ENCODE measurements at regions not wholly inside any gene's neighbourhood (a gene's known extent, or its start where the extent isn't known, plus 50 kb on each side); places are given as distances from the start of the nearest gene placed in this dataset.
"Not testable (repeated sequence)": the region's sequence is repeated elsewhere in the genome, so short reads cannot be mapped to it uniquely, and the experiment has no call there.

- DNase-seq, result no peak
Observed at GRCh38 chr6:115053169-115053860, 710.5 kb upstream of the HS3ST5 start.

- no peak for DNase-seq
Observed at GRCh38 chr6:115016593-115016992, 673.8 kb upstream of the HS3ST5 start.

GRCh38 chr6:115004982-115005381 lies 662.2 kb upstream of the HS3ST5 start:
- no peak for DNase-seq

GRCh38 chr6:115004204-115004603 lies 661.4 kb upstream of the HS3ST5 start:
- no peak for DNase-seq

- DNase-seq, result no peak
Observed at GRCh38 chr6:115001731-115002350, 659.0 kb upstream of the HS3ST5 start.

- no peak for DNase-seq
Observed at GRCh38 chr6:115000736-115001135, 657.9 kb upstream of the HS3ST5 start.

- DNase-seq, result no peak
Observed at GRCh38 chr6:114998492-114998891, 655.7 kb upstream of the HS3ST5 start.

- DNase-seq, result no peak
Observed at GRCh38 chr6:114997813-114998292, 655.0 kb upstream of the HS3ST5 start.

GRCh38 chr6:114995526-114995925 lies 652.7 kb upstream of the HS3ST5 start:
- DNase-seq, result no peak

- DNase-seq, result no peak
Observed at GRCh38 chr6:114989279-114989964, 646.6 kb upstream of the HS3ST5 start.

- no peak for DNase-seq
Observed at GRCh38 chr6:114987281-114987680, 644.5 kb upstream of the HS3ST5 start.

GRCh38 chr6:114955363-114955762 lies 612.5 kb upstream of the HS3ST5 start:
- DNase-seq, result no peak

- no peak for DNase-seq
Observed at GRCh38 chr6:114952229-114952628, 609.4 kb upstream of the HS3ST5 start.

- DNase-seq, result no peak
Observed at GRCh38 chr6:114945392-114945791, 602.6 kb upstream of the HS3ST5 start.

- no peak for DNase-seq
Observed at GRCh38 chr6:114941078-114941477, 598.3 kb upstream of the HS3ST5 start.

- no peak for DNase-seq
Observed at GRCh38 chr6:114940181-114940580, 597.4 kb upstream of the HS3ST5 start.

GRCh38 chr6:114939630-114940029 lies 596.8 kb upstream of the HS3ST5 start:
- DNase-seq, result no peak

GRCh38 chr6:114936080-114936479 lies 593.3 kb upstream of the HS3ST5 start:
- DNase-seq, result no peak

GRCh38 chr6:114934079-114934478 lies 591.3 kb upstream of the HS3ST5 start:
- no peak for DNase-seq

- DNase-seq, result not testable (repeated sequence)
Observed at GRCh38 chr6:114928731-114929130, 585.9 kb upstream of the HS3ST5 start.

GRCh38 chr6:114906096-114906495 lies 563.3 kb upstream of the HS3ST5 start:
- DNase-seq, result no peak

GRCh38 chr6:114897536-114897935 lies 554.7 kb upstream of the HS3ST5 start:
- no peak for DNase-seq

- no peak for DNase-seq
Observed at GRCh38 chr6:114892211-114892610, 549.4 kb upstream of the HS3ST5 start.

- DNase-seq, result no peak
Observed at GRCh38 chr6:114888241-114888640, 545.4 kb upstream of the HS3ST5 start.

All from kidney glomerular epithelial cell (primary cell).